ENCODE measurements at regions not wholly inside any gene's neighbourhood (a gene's known extent, or its start where the extent isn't known, plus 50 kb on each side); places are given as distances from the start of the nearest gene placed in this dataset.

DNA sequence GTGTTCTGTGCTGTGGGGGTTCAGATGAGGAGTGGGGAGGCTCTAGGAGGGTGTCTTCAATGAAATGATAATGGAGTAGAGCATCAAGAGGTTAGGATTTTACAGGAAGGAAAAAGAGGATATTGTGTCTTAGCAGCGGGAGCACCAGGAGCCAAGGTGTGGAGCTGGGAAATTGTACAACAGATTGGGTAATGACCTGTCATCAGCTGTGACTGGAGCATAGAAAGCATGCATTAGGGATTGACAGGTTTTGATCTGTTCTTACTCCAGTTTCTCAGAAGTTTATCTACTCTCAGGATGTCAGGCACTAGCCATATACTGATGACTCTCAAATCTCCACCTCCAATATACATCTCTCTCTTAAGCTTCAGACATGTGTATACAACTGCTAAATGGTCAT lies 196.9 kb downstream of the ARHGAP12 start:
- TF ChIP-seq, protein P1, sequence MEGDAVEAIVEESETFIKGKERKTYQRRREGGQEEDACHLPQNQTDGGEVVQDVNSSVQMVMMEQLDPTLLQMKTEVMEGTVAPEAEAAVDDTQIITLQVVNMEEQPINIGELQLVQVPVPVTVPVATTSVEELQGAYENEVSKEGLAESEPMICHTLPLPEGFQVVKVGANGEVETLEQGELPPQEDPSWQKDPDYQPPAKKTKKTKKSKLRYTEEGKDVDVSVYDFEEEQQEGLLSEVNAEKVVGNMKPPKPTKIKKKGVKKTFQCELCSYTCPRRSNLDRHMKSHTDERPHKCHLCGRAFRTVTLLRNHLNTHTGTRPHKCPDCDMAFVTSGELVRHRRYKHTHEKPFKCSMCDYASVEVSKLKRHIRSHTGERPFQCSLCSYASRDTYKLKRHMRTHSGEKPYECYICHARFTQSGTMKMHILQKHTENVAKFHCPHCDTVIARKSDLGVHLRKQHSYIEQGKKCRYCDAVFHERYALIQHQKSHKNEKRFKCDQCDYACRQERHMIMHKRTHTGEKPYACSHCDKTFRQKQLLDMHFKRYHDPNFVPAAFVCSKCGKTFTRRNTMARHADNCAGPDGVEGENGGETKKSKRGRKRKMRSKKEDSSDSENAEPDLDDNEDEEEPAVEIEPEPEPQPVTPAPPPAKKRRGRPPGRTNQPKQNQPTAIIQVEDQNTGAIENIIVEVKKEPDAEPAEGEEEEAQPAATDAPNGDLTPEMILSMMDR (IDR thresholded peaks at IDR 0.05; ENCODE audit: low read depth, low read length, missing input control) = no peak
- TF ChIP-seq RAD21 (IDR thresholded peaks at IDR 0.05) (no peak), JUND (IDR thresholded peaks at IDR 0.05) (no peak), RXRA (IDR thresholded peaks at IDR 0.05) (no peak), TAF1 (conservative IDR thresholded peaks at IDR 0.05) (no peak), GABPA (IDR thresholded peaks at IDR 0.05 in 1 of 2, conservative IDR thresholded peaks at IDR 0.05 in 1 of 2) (no peak), ZBTB33 (IDR thresholded peaks at IDR 0.05) (no peak), HNF4A (conservative IDR thresholded peaks at IDR 0.05) (no peak), FOXA2 (IDR thresholded peaks at IDR 0.05) (no peak), EGR1 (IDR thresholded peaks at IDR 0.05; ENCODE audit: low read depth in 2 of 2) (no peak), HNF4G (IDR thresholded peaks at IDR 0.05) (no peak)
- TF ChIP-seq, protein P2, sequence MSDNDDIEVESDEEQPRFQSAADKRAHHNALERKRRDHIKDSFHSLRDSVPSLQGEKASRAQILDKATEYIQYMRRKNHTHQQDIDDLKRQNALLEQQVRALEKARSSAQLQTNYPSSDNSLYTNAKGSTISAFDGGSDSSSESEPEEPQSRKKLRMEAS (IDR thresholded peaks at IDR 0.05) = no peak
